ENCODE measurements at regions not wholly inside any gene's neighbourhood (a gene's known extent, or its start where the extent isn't known, plus 50 kb on each side); places are given as distances from the start of the nearest gene placed in this dataset.

- ChIA-PET CTCF (no interaction called here), POLR2A (no interaction called here)
Observed at GRCh38 chr5:66345281-66345680, 201.2 kb downstream of the SREK1 start.

GRCh38 chr5:66346869-66347268 lies 202.8 kb downstream of the SREK1 start:
- no peaks in the 10 kb centered on the region for H3K27me3 ChIP-seq (ENCODE audit: insufficient read depth, low read length, poor library complexity, severe bottlenecking)

More at GRCh38 chr5:66345281-66345680, 201.2 kb downstream of the SREK1 start:
- no peak overlapping the region for H3K4me3 ChIP-seq (ENCODE audit: low read length)
- peaks cover 12 to 34% of the 10 kb centered on the region in 2 donors for H3K27me3 Mint-ChIP-seq
- H3K27ac ChIP-seq (ENCODE audit: low read depth, low read length), result no peak overlapping the region
- H3K4me1 Mint-ChIP-seq, result no peaks in the 10 kb centered on the region
- no peak for DNase-seq
- H3K27ac Mint-ChIP-seq, result no peak overlapping the region
- no peak overlapping the region for H3K4me3 Mint-ChIP-seq
- H3K4me1 ChIP-seq (ENCODE audit: insufficient read depth, low read length), result no peaks in the 10 kb centered on the region
- H3K27me3 ChIP-seq (ENCODE audit: insufficient read depth, low read length, poor library complexity, severe bottlenecking), result no peaks in the 10 kb centered on the region
- H3K9me3 Mint-ChIP-seq, result no peaks in the 10 kb centered on the region
- H3K36me3 Mint-ChIP-seq, result no peaks in the 10 kb centered on the region
- no peaks in the 10 kb centered on the region for H3K36me3 ChIP-seq (ENCODE audit: insufficient read depth, low read length)
- no peaks in the 10 kb centered on the region for H3K9me3 ChIP-seq (ENCODE audit: low read length)

GRCh38 chr5:66348387-66349125 lies 204.5 kb downstream of the SREK1 start:
- no peak overlapping the region for H3K4me3 Mint-ChIP-seq
- no peak for DNase-seq
- no peak overlapping the region for H3K4me3 ChIP-seq (ENCODE audit: low read length)
- H3K9me3 ChIP-seq (ENCODE audit: low read length), result no peaks in the 10 kb centered on the region
- H3K4me1 ChIP-seq (ENCODE audit: insufficient read depth, low read length), result no peaks in the 10 kb centered on the region
- H3K27ac ChIP-seq (ENCODE audit: low read depth, low read length), result no peak overlapping the region
- H3K27me3 ChIP-seq (ENCODE audit: insufficient read depth, low read length, poor library complexity, severe bottlenecking), result no peaks in the 10 kb centered on the region
- CTCF ChIA-PET, result interaction anchor here (1.1 kb wide), 1 partner anchor 41 kb away, joined by 3 read pairs; no protein-coding TSS in a partner anchor
- H3K4me1 Mint-ChIP-seq, result no peaks in the 10 kb centered on the region
- POLR2A ChIA-PET, result no interaction called here
- no peak overlapping the region for H3K27ac Mint-ChIP-seq
- no peaks in the 10 kb centered on the region for H3K9me3 Mint-ChIP-seq
- H3K27me3 Mint-ChIP-seq, result peaks cover 15 to 38% of the 10 kb centered on the region in 2 donors
- no peaks in the 10 kb centered on the region for H3K36me3 ChIP-seq (ENCODE audit: insufficient read depth, low read length)
- no peaks in the 10 kb centered on the region for H3K36me3 Mint-ChIP-seq

More at GRCh38 chr5:66346869-66347268, 202.8 kb downstream of the SREK1 start:
- ChIA-PET CTCF (no interaction called here), POLR2A (no interaction called here)
- DNase-seq, result no peak
- H3K27me3 Mint-ChIP-seq, result peaks cover 16 to 38% of the 10 kb centered on the region in 2 donors
- Histone ChIP-seq H3K27ac (ENCODE audit: low read depth, low read length) (no peak overlapping the region), H3K36me3 (ENCODE audit: insufficient read depth, low read length) (no peaks in the 10 kb centered on the region), H3K4me3 (ENCODE audit: low read length) (no peak overlapping the region), H3K4me1 (ENCODE audit: insufficient read depth, low read length) (no peaks in the 10 kb centered on the region), H3K9me3 (ENCODE audit: low read length) (no peaks in the 10 kb centered on the region)
- H3K36me3 Mint-ChIP-seq, result no peaks in the 10 kb centered on the region
- H3K9me3 Mint-ChIP-seq, result no peaks in the 10 kb centered on the region
- H3K4me3 Mint-ChIP-seq, result no peak overlapping the region
- H3K27ac Mint-ChIP-seq, result no peak overlapping the region
- no peaks in the 10 kb centered on the region for H3K4me1 Mint-ChIP-seq

- Histone ChIP-seq H3K27me3 (ENCODE audit: insufficient read depth, low read length, poor library complexity, severe bottlenecking) (no peaks in the 10 kb centered on the region), H3K9me3 (ENCODE audit: low read length) (no peaks in the 10 kb centered on the region), H3K4me1 (ENCODE audit: insufficient read depth, low read length) (no peaks in the 10 kb centered on the region), H3K4me3 (ENCODE audit: low read length) (no peak overlapping the region), H3K27ac (ENCODE audit: low read depth, low read length) (no peak overlapping the region), H3K36me3 (ENCODE audit: insufficient read depth, low read length) (no peaks in the 10 kb centered on the region)
- Mint-ChIP-seq H3K36me3 (no peaks in the 10 kb centered on the region), H3K27ac (peak overlapping the region in 1 of 8 donors; percentile 17), H3K4me1 (no peaks in the 10 kb centered on the region), H3K9me3 (no peaks in the 10 kb centered on the region), H3K4me3 (no peak overlapping the region), H3K27me3 (peaks cover 12 to 31% of the 10 kb centered on the region in 2 donors)
- CTCF ChIA-PET, result no interaction called here
- DNase-seq, result no peak
- POLR2A ChIA-PET, result no interaction called here
Observed at GRCh38 chr5:66351813-66352212, 207.7 kb downstream of the SREK1 start.

- no peak overlapping the region for H3K4me3 Mint-ChIP-seq
- H3K4me1 Mint-ChIP-seq, result no peaks in the 10 kb centered on the region
- no peaks in the 10 kb centered on the region for H3K36me3 ChIP-seq (ENCODE audit: insufficient read depth, low read length)
Observed at GRCh38 chr5:66353186-66353585, 209.1 kb downstream of the SREK1 start.

GRCh38 chr5:66354422-66354821 lies 210.3 kb downstream of the SREK1 start:
- DNase-seq, result no peak
- ChIA-PET POLR2A (no interaction called here), CTCF (interaction anchor here (0.9 kb wide), 1 partner anchor 11 kb away, joined by 3 read pairs; no protein-coding TSS in a partner anchor)
- Mint-ChIP-seq H3K4me3 (no peak overlapping the region), H3K4me1 (no peaks in the 10 kb centered on the region), H3K27ac (no peak overlapping the region), H3K27me3 (peaks cover 6 to 18% of the 10 kb centered on the region in 2 donors), H3K9me3 (no peaks in the 10 kb centered on the region), H3K36me3 (no peaks in the 10 kb centered on the region)
- Histone ChIP-seq H3K4me1 (ENCODE audit: insufficient read depth, low read length) (no peaks in the 10 kb centered on the region), H3K9me3 (ENCODE audit: low read length) (no peaks in the 10 kb centered on the region), H3K27ac (ENCODE audit: low read depth, low read length) (no peak overlapping the region), H3K27me3 (ENCODE audit: insufficient read depth, low read length, poor library complexity, severe bottlenecking) (no peaks in the 10 kb centered on the region), H3K36me3 (ENCODE audit: insufficient read depth, low read length) (no peaks in the 10 kb centered on the region), H3K4me3 (ENCODE audit: low read length) (no peak overlapping the region)

More at GRCh38 chr5:66353186-66353585, 209.1 kb downstream of the SREK1 start:
- Histone ChIP-seq H3K4me1 (ENCODE audit: insufficient read depth, low read length) (no peaks in the 10 kb centered on the region), H3K27me3 (ENCODE audit: insufficient read depth, low read length, poor library complexity, severe bottlenecking) (no peaks in the 10 kb centered on the region), H3K4me3 (ENCODE audit: low read length) (no peak overlapping the region), H3K27ac (ENCODE audit: low read depth, low read length) (no peak overlapping the region), H3K9me3 (ENCODE audit: low read length) (no peaks in the 10 kb centered on the region)
- no peaks in the 10 kb centered on the region for H3K9me3 Mint-ChIP-seq
- no peak for DNase-seq
- POLR2A ChIA-PET, result no interaction called here
- CTCF ChIA-PET, result no interaction called here
- H3K36me3 Mint-ChIP-seq, result no peaks in the 10 kb centered on the region
- peaks cover 6 to 25% of the 10 kb centered on the region in 2 donors for H3K27me3 Mint-ChIP-seq
- H3K27ac Mint-ChIP-seq, result no peak overlapping the region

- Histone ChIP-seq H3K27ac (ENCODE audit: low read depth, low read length) (no peak overlapping the region), H3K4me3 (ENCODE audit: low read length) (no peak overlapping the region), H3K27me3 (ENCODE audit: insufficient read depth, low read length, poor library complexity, severe bottlenecking) (no peaks in the 10 kb centered on the region), H3K4me1 (ENCODE audit: insufficient read depth, low read length) (no peaks in the 10 kb centered on the region), H3K36me3 (ENCODE audit: insufficient read depth, low read length) (no peaks in the 10 kb centered on the region), H3K9me3 (ENCODE audit: low read length) (no peaks in the 10 kb centered on the region)
- Mint-ChIP-seq H3K36me3 (no peaks in the 10 kb centered on the region), H3K9me3 (no peaks in the 10 kb centered on the region), H3K27ac (no peak overlapping the region), H3K4me1 (no peaks in the 10 kb centered on the region), H3K4me3 (no peak overlapping the region), H3K27me3 (peaks cover 6 to 18% of the 10 kb centered on the region in 2 donors)
- ChIA-PET CTCF (no interaction called here), POLR2A (no interaction called here)
- DNase-seq, result no peak
Observed at GRCh38 chr5:66356011-66356565, 212.0 kb downstream of the SREK1 start.

GRCh38 chr5:66358741-66359140 lies 214.6 kb downstream of the SREK1 start:
- peaks cover 3 to 33% of the 10 kb centered on the region in 2 donors for H3K27me3 Mint-ChIP-seq
- no peak overlapping the region for H3K27ac Mint-ChIP-seq
- no peak overlapping the region for H3K4me3 Mint-ChIP-seq
- no peaks in the 10 kb centered on the region for H3K9me3 Mint-ChIP-seq
- no peaks in the 10 kb centered on the region for H3K36me3 Mint-ChIP-seq
- Histone ChIP-seq H3K36me3 (ENCODE audit: insufficient read depth, low read length) (no peaks in the 10 kb centered on the region), H3K4me1 (ENCODE audit: insufficient read depth, low read length) (no peaks in the 10 kb centered on the region), H3K9me3 (ENCODE audit: low read length) (no peaks in the 10 kb centered on the region), H3K4me3 (ENCODE audit: low read length) (no peak overlapping the region), H3K27me3 (ENCODE audit: insufficient read depth, low read length, poor library complexity, severe bottlenecking) (no peaks in the 10 kb centered on the region), H3K27ac (ENCODE audit: low read depth, low read length) (no peak overlapping the region)
- H3K4me1 Mint-ChIP-seq, result no peaks in the 10 kb centered on the region
- no peak for DNase-seq
- ChIA-PET POLR2A (no interaction called here), CTCF (no interaction called here)
